ENCODE measurements at regions not wholly inside any gene's neighbourhood (a gene's known extent, or its start where the extent isn't known, plus 50 kb on each side); places are given as distances from the start of the nearest gene placed in this dataset.

GRCh38 chr4:177124349-177125064 lies 185.2 kb upstream of the NEIL3 start:
- H3K27ac Mint-ChIP-seq, result no peak overlapping the region
- H3K36me3 ChIP-seq (ENCODE audit: insufficient read depth, low read length), result no peaks in the 10 kb centered on the region
- H3K27me3 ChIP-seq (ENCODE audit: control insufficient read depth in 1 of 2, insufficient read depth in 2 of 2, low read length in 2 of 2), result no peaks in the 10 kb centered on the region
- H3K27me3 Mint-ChIP-seq, result no peaks in the 10 kb centered on the region
- POLR2A ChIA-PET, result no interaction called here
- H3K4me3 Mint-ChIP-seq, result no peak overlapping the region
- DNase-seq (no peak), ATAC-seq (ENCODE audit: poor library complexity) (no peak)
- no peak for TF ChIP-seq CTCF (IDR thresholded peaks at IDR 0.05)
- H3K4me1 ChIP-seq (ENCODE audit: insufficient read depth, low read length), result no peaks in the 10 kb centered on the region
- no peaks in the 10 kb centered on the region for H3K4me1 Mint-ChIP-seq (ENCODE audit: low read depth)
- H3K36me3 Mint-ChIP-seq (ENCODE audit: low read depth), result no peaks in the 10 kb centered on the region
- H3K9me3 Mint-ChIP-seq, result peaks cover 11% of the 10 kb centered on the region
- peaks cover 2 to 4% of the 10 kb centered on the region in 2 experiments for H3K9me3 ChIP-seq (ENCODE audit: control insufficient read depth in 1 of 2, insufficient read depth in 1 of 2, low read length in 2 of 2)
- intact Hi-C loops (cut with DNase I, micrococcal nuclease), result no loop called here
- no peak overlapping the region for H3K4me3 ChIP-seq (ENCODE audit: low read length)
- CTCF ChIA-PET, result no interaction called here
- no peak overlapping the region for H3K27ac ChIP-seq (ENCODE audit: low read depth in 1 of 2, low read length in 2 of 2)

GRCh38 chr4:177125656-177126055 lies 184.0 kb upstream of the NEIL3 start:
- Histone ChIP-seq H3K36me3 (ENCODE audit: insufficient read depth, low read length) (no peaks in the 10 kb centered on the region), H3K4me3 (ENCODE audit: low read length) (no peak overlapping the region), H3K4me1 (ENCODE audit: insufficient read depth, low read length) (no peaks in the 10 kb centered on the region), H3K27ac (ENCODE audit: low read depth in 1 of 2, low read length in 2 of 2) (no peak overlapping the region), H3K27me3 (ENCODE audit: control insufficient read depth in 1 of 2, insufficient read depth in 2 of 2, low read length in 2 of 2) (no peaks in the 10 kb centered on the region), H3K9me3 (ENCODE audit: control insufficient read depth in 1 of 2, insufficient read depth in 1 of 2, low read length in 2 of 2) (peaks cover 7 to 8% of the 10 kb centered on the region in 2 experiments)
- TF ChIP-seq CTCF (IDR thresholded peaks at IDR 0.05), result no peak
- Mint-ChIP-seq H3K4me3 (no peak overlapping the region), H3K27ac (no peak overlapping the region), H3K27me3 (no peaks in the 10 kb centered on the region), H3K9me3 (peaks cover 11% of the 10 kb centered on the region), H3K4me1 (ENCODE audit: low read depth) (no peaks in the 10 kb centered on the region), H3K36me3 (ENCODE audit: low read depth) (no peaks in the 10 kb centered on the region)
- CTCF ChIA-PET, result no interaction called here
- no peak for DNase-seq
- no peak for ATAC-seq (ENCODE audit: poor library complexity)
- intact Hi-C loops (cut with DNase I, micrococcal nuclease), result no loop called here
- POLR2A ChIA-PET, result no interaction called here

DNA sequence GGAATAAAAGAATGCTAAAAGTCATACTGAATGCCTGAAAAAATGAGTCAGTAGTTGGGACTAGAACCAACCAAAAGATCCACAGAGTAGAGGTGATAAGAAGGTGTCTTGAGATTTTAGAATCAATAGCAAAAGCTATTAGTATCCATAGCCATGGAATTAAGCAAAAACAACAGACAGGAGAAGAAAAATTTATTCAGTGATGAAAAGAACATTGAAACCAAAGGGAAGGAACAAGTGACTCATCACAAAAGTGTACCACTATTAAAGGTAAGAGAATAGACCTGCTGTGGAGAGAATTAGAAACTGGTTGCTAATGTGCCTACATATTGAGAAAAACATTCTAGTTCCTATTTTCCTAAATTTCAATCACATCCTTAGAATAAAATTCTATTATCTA lies 182.0 kb upstream of the NEIL3 start:
- Mint-ChIP-seq H3K27ac (no peak overlapping the region), H3K36me3 (ENCODE audit: low read depth) (no peaks in the 10 kb centered on the region), H3K4me3 (no peak overlapping the region), H3K4me1 (ENCODE audit: low read depth) (no peaks in the 10 kb centered on the region), H3K9me3 (peaks cover 10% of the 10 kb centered on the region), H3K27me3 (peaks cover 6% of the 10 kb centered on the region)
- Histone ChIP-seq H3K9me3 (ENCODE audit: control insufficient read depth in 1 of 2, insufficient read depth in 1 of 2, low read length in 2 of 2) (peaks cover 7 to 8% of the 10 kb centered on the region in 2 experiments), H3K4me1 (ENCODE audit: insufficient read depth, low read length) (no peaks in the 10 kb centered on the region), H3K4me3 (ENCODE audit: low read length) (no peak overlapping the region), H3K36me3 (ENCODE audit: insufficient read depth, low read length) (no peaks in the 10 kb centered on the region), H3K27me3 (ENCODE audit: control insufficient read depth in 1 of 2, insufficient read depth in 2 of 2, low read length in 2 of 2) (no peaks in the 10 kb centered on the region), H3K27ac (ENCODE audit: low read depth in 1 of 2, low read length in 2 of 2) (no peak overlapping the region)
- no peak for ATAC-seq (ENCODE audit: poor library complexity)
- TF ChIP-seq CTCF (IDR thresholded peaks at IDR 0.05), result no peak
- intact Hi-C loops (cut with DNase I, micrococcal nuclease), result no loop called here
- ChIA-PET CTCF (no interaction called here), POLR2A (no interaction called here)
- DNase-seq, result no peak

All from CD4-positive, alpha-beta T cell (primary cell).